CD4-positive, alpha-beta memory T cell (primary cell): ENCODE measurements at regions not wholly inside any gene's neighbourhood (a gene's known extent, or its start where the extent isn't known, plus 50 kb on each side); places are given as distances from the start of the nearest gene placed in this dataset.

Source experiments
- CTCF ChIA-PET: fragments of 350-600 bp; sonication (Branson Sonifier 250); formaldehyde crosslinking; loops from one replicate; lab custom pipeline; 2021; ENCODE audit warnings: inconsistent platforms; ENCODE audit not compliant: partially characterized antibody; lab: Charles Lee
- POLR2A ChIA-PET: fragments of 350-600 bp; sonication (Branson Sonifier 250); formaldehyde crosslinking; loops from one replicate; lab custom pipeline; 2021; ENCODE audit not compliant: partially characterized antibody; lab: Charles Lee
- DNase-seq, 5 donors: peaks; one replicate each; pipeline versions ENCODE4 v3.0.0 to v3.0.0-alpha.2; 2020 to 2022; ENCODE audit warnings: mixed read lengths in 1 of 5
- H3K27ac ChIP-seq: one replicate; pipeline ENCODE4 v1.7.0; 2013; ENCODE audit warnings: low read depth, low read length
- H3K27me3 ChIP-seq: 2 replicates; pipeline ENCODE4 v1.7.0; 2013; ENCODE audit warnings: mild to moderate bottlenecking, low read length, moderate library complexity; ENCODE audit not compliant: insufficient read depth
- H3K36me3 ChIP-seq: 2 replicates; pipeline ENCODE4 v1.7.0; 2013; ENCODE audit warnings: mild to moderate bottlenecking, low read length, moderate library complexity; ENCODE audit not compliant: insufficient read depth
- H3K4me1 ChIP-seq: 2 replicates; pipeline ENCODE4 v1.7.0; 2013; ENCODE audit warnings: mild to moderate bottlenecking, low read length, moderate library complexity; ENCODE audit not compliant: insufficient read depth
- H3K4me3 ChIP-seq, 2 donors: one replicate each; pipeline ENCODE4 v1.7.0; 2013; ENCODE audit warnings: low read length in 2 of 2, mild to moderate bottlenecking in 1 of 2
- H3K9me3 ChIP-seq, 2 donors: one replicate each; pipeline ENCODE4 v1.7.0; 2013; ENCODE audit warnings: low read length in 2 of 2, control low read depth in 1 of 2; ENCODE audit not compliant: control insufficient read depth in 1 of 2
- H3K27ac Mint-ChIP-seq, 7 donors: one replicate each; pipeline ENCODE4 v1.8.0; 2020 to 2021; ENCODE audit warnings: mixed read lengths in 7 of 7, mild to moderate bottlenecking in 6 of 7, inconsistent platforms in 3 of 7, moderate library complexity in 3 of 7
- H3K27me3 Mint-ChIP-seq, 2 donors: one replicate each; pipeline ENCODE4 v1.8.0; 2020 to 2021; ENCODE audit warnings: mixed read lengths in 2 of 2
- H3K36me3 Mint-ChIP-seq, 2 donors: one replicate each; pipeline ENCODE4 v1.8.0; 2020 to 2021; ENCODE audit warnings: mixed read lengths in 2 of 2, inconsistent platforms in 1 of 2, mild to moderate bottlenecking in 1 of 2
- H3K4me1 Mint-ChIP-seq, 4 donors: one replicate each; pipeline ENCODE4 v1.8.0; 2020 to 2021; ENCODE audit warnings: mixed read lengths in 4 of 4, mild to moderate bottlenecking in 1 of 4
- H3K4me3 Mint-ChIP-seq, 8 donors: one replicate each; pipeline ENCODE4 v1.8.0; 2020 to 2021; ENCODE audit warnings: mixed read lengths in 8 of 8, mild to moderate bottlenecking in 7 of 8, moderate library complexity in 6 of 8, inconsistent platforms in 3 of 8
- H3K9me3 Mint-ChIP-seq, 8 donors: one replicate each; pipeline ENCODE4 v1.8.0; 2020 to 2021; ENCODE audit warnings: mixed read lengths in 8 of 8, mild to moderate bottlenecking in 5 of 8, inconsistent platforms in 3 of 8, moderate library complexity in 1 of 8
- intact Hi-C: fragments of 100-400 bp; cut with micrococcal nuclease; formaldehyde crosslinking; loops from one replicate; pipeline ENCODE4 v1.15.1; 2023

GRCh38 chr2:143988082-143988481 is 531.8 kb downstream of the ZEB2 start:
- peaks cover 0 to 6% of the 10 kb centered on the region in 2 donors for H3K36me3 Mint-ChIP-seq
- H3K27ac ChIP-seq: no peak overlapping the region
- ChIA-PET CTCF (no interaction called here), POLR2A (no interaction called here)
- H3K9me3 ChIP-seq: no peaks in the 10 kb centered on the region
- no peaks in the 10 kb centered on the region for H3K36me3 ChIP-seq
- H3K27me3 ChIP-seq: no peaks in the 10 kb centered on the region
- intact Hi-C loops: no loop called here
- H3K4me1 ChIP-seq: no peaks in the 10 kb centered on the region
- H3K9me3 Mint-ChIP-seq: peaks cover 0 to 10% (median 1%) of the 10 kb centered on the region in 8 donors
- no peaks in the 10 kb centered on the region for H3K27me3 Mint-ChIP-seq
- no peak overlapping the region for H3K27ac Mint-ChIP-seq
- no peak overlapping the region for H3K4me3 Mint-ChIP-seq
- no peak overlapping the region for H3K4me3 ChIP-seq
- no peak for DNase-seq
- no peaks in the 10 kb centered on the region for H3K4me1 Mint-ChIP-seq

GRCh38 chr2:143981428-143981827 is 538.5 kb downstream of the ZEB2 start:
- POLR2A ChIA-PET: no interaction called here
- H3K27me3 ChIP-seq: no peaks in the 10 kb centered on the region

GRCh38 chr2:143977356-143977755 is 542.6 kb downstream of the ZEB2 start:
- Histone ChIP-seq H3K4me1 (no peaks in the 10 kb centered on the region), H3K27ac (no peak overlapping the region), H3K4me3 (no peak overlapping the region), H3K9me3 (no peaks in the 10 kb centered on the region), H3K27me3 (no peaks in the 10 kb centered on the region), H3K36me3 (no peaks in the 10 kb centered on the region)
- Mint-ChIP-seq H3K9me3 (no peaks in the 10 kb centered on the region), H3K36me3 (no peaks in the 10 kb centered on the region), H3K27ac (no peak overlapping the region), H3K27me3 (no peaks in the 10 kb centered on the region), H3K4me1 (no peaks in the 10 kb centered on the region), H3K4me3 (no peak overlapping the region)
- intact Hi-C loops: no loop called here
- ChIA-PET POLR2A (no interaction called here), CTCF (no interaction called here)
- no peak for DNase-seq

More at GRCh38 chr2:143981428-143981827, 538.5 kb downstream of the ZEB2 start:
- H3K27ac ChIP-seq: no peak overlapping the region
- no peak overlapping the region for H3K4me3 Mint-ChIP-seq
- H3K4me3 ChIP-seq: no peak overlapping the region
- H3K4me1 ChIP-seq: no peaks in the 10 kb centered on the region
- no peak overlapping the region for H3K27ac Mint-ChIP-seq
- no peak for DNase-seq
- H3K36me3 Mint-ChIP-seq: no peaks in the 10 kb centered on the region
- no peaks in the 10 kb centered on the region for H3K4me1 Mint-ChIP-seq
- intact Hi-C loops: no loop called here
- CTCF ChIA-PET: no interaction called here
- H3K9me3 Mint-ChIP-seq: no peaks in the 10 kb centered on the region
- no peaks in the 10 kb centered on the region for H3K9me3 ChIP-seq
- no peaks in the 10 kb centered on the region for H3K27me3 Mint-ChIP-seq
- no peaks in the 10 kb centered on the region for H3K36me3 ChIP-seq

- no peaks in the 10 kb centered on the region for H3K36me3 ChIP-seq
- H3K27me3 Mint-ChIP-seq: no peaks in the 10 kb centered on the region
- no peak overlapping the region for H3K27ac Mint-ChIP-seq
- ChIA-PET POLR2A (no interaction called here), CTCF (no interaction called here)
- no peaks in the 10 kb centered on the region for H3K9me3 Mint-ChIP-seq
- H3K27me3 ChIP-seq: no peaks in the 10 kb centered on the region
- no peaks in the 10 kb centered on the region for H3K9me3 ChIP-seq
- intact Hi-C loops: no loop called here
- H3K4me3 Mint-ChIP-seq: no peak overlapping the region
- no peak overlapping the region for H3K4me3 ChIP-seq
- DNase-seq: no peak
- no peaks in the 10 kb centered on the region for H3K4me1 ChIP-seq
- no peak overlapping the region for H3K27ac ChIP-seq
- no peaks in the 10 kb centered on the region for H3K4me1 Mint-ChIP-seq
- H3K36me3 Mint-ChIP-seq: no peaks in the 10 kb centered on the region
Measured at GRCh38 chr2:143975216-143975615, 544.7 kb downstream of the ZEB2 start.

- H3K27me3 ChIP-seq: no peaks in the 10 kb centered on the region
- intact Hi-C loops: no loop called here
- ChIA-PET CTCF (no interaction called here), POLR2A (no interaction called here)
- no peaks in the 10 kb centered on the region for H3K27me3 Mint-ChIP-seq
- no peak overlapping the region for H3K4me3 Mint-ChIP-seq
- H3K9me3 Mint-ChIP-seq: no peaks in the 10 kb centered on the region
- H3K9me3 ChIP-seq: no peaks in the 10 kb centered on the region
- H3K4me3 ChIP-seq: no peak overlapping the region
- no peaks in the 10 kb centered on the region for H3K4me1 ChIP-seq
- no peaks in the 10 kb centered on the region for H3K4me1 Mint-ChIP-seq
- no peak for DNase-seq
- H3K27ac ChIP-seq: no peak overlapping the region
- H3K27ac Mint-ChIP-seq: no peak overlapping the region
- H3K36me3 Mint-ChIP-seq: no peaks in the 10 kb centered on the region
- no peaks in the 10 kb centered on the region for H3K36me3 ChIP-seq
Measured at GRCh38 chr2:143974262-143974661, 545.7 kb downstream of the ZEB2 start.

GRCh38 chr2:143968860-143969259 is 551.1 kb downstream of the ZEB2 start:
- H3K27ac ChIP-seq: no peak overlapping the region
- H3K4me1 Mint-ChIP-seq: no peaks in the 10 kb centered on the region
- H3K27ac Mint-ChIP-seq: no peak overlapping the region
- no peak for DNase-seq
- intact Hi-C loops: no loop called here
- no peak overlapping the region for H3K4me3 Mint-ChIP-seq
- no peaks in the 10 kb centered on the region for H3K9me3 ChIP-seq
- no peaks in the 10 kb centered on the region for H3K36me3 ChIP-seq
- H3K27me3 Mint-ChIP-seq: no peaks in the 10 kb centered on the region
- no peaks in the 10 kb centered on the region for H3K9me3 Mint-ChIP-seq
- no peaks in the 10 kb centered on the region for H3K4me1 ChIP-seq
- ChIA-PET POLR2A (no interaction called here), CTCF (interaction anchor here (1.6 kb wide), 1 partner anchor 11 kb away, joined by 3 read pairs; no protein-coding TSS in a partner anchor)
- H3K4me3 ChIP-seq: no peak overlapping the region
- H3K27me3 ChIP-seq: no peaks in the 10 kb centered on the region
- H3K36me3 Mint-ChIP-seq: no peaks in the 10 kb centered on the region

GRCh38 chr2:143968360-143968759 is 551.6 kb downstream of the ZEB2 start:
- DNase-seq: no peak
- H3K27ac ChIP-seq: no peak overlapping the region
- ChIA-PET POLR2A (no interaction called here), CTCF (interaction anchor here (1.6 kb wide), 1 partner anchor 11 kb away, joined by 3 read pairs; no protein-coding TSS in a partner anchor)
- H3K9me3 Mint-ChIP-seq: no peaks in the 10 kb centered on the region
- intact Hi-C loops: no loop called here
- H3K4me1 Mint-ChIP-seq: no peaks in the 10 kb centered on the region
- no peak overlapping the region for H3K4me3 ChIP-seq
- H3K27me3 Mint-ChIP-seq: no peaks in the 10 kb centered on the region
- H3K9me3 ChIP-seq: no peaks in the 10 kb centered on the region
- H3K27ac Mint-ChIP-seq: no peak overlapping the region
- no peaks in the 10 kb centered on the region for H3K27me3 ChIP-seq
- no peaks in the 10 kb centered on the region for H3K4me1 ChIP-seq
- no peaks in the 10 kb centered on the region for H3K36me3 ChIP-seq
- no peak overlapping the region for H3K4me3 Mint-ChIP-seq
- no peaks in the 10 kb centered on the region for H3K36me3 Mint-ChIP-seq
